Thyroid gland (tissue), 4 donors: ENCODE measurements at regions not wholly inside any gene's neighbourhood (a gene's known extent, or its start where the extent isn't known, plus 50 kb on each side); places are given as distances from the start of the nearest gene placed in this dataset.

Source experiments
- DNase-seq, 2 donors: peaks; one replicate each; pipeline ENCODE4 v3.0.0-alpha.2; 2019
- H3K27ac ChIP-seq, 3 donors: fragments of 200-600 bp; sonication (generic); 1 replicate in 2 of 3; 2 replicates in 1 of 3; pipeline ENCODE4 v1.5.1; 2016 to 2019; ENCODE audit warnings: mild to moderate bottlenecking in 1 of 3, moderate library complexity in 1 of 3
- H3K27me3 ChIP-seq: fragments of 200-600 bp; sonication (generic); one replicate; pipeline ENCODE4 v1.5.1; 2019
- H3K36me3 ChIP-seq, 2 donors: fragments of 200-600 bp; sonication (generic); one replicate each; pipeline ENCODE4 v1.5.1; 2016 to 2019
- H3K4me1 ChIP-seq, 2 donors: fragments of 200-600 bp; sonication (generic); one replicate each; pipeline ENCODE4 v1.5.1; 2017 to 2019
- H3K4me3 ChIP-seq, 3 donors: fragments of 200-600 bp; sonication (generic); replicated peaks in 1 of 3; 1 replicate in 2 of 3; 2 replicates in 1 of 3; pipeline ENCODE4 v1.5.1; 2016; ENCODE audit warnings: mild to moderate bottlenecking in 1 of 3
- H3K9me3 ChIP-seq: fragments of 200-600 bp; sonication (generic); one replicate; pipeline ENCODE4 v1.5.1; 2017
- POLR2A ChIP-seq, 2 donors: fragments of 450-650 bp; IDR thresholded peaks; one replicate each; pipeline ENCODE4 v1.6.1; 2017; ENCODE audit warnings: antibody characterized with exemption in 2 of 2, mild to moderate bottlenecking in 2 of 2, moderate library complexity in 1 of 2
- WGBS, 2 donors: methylation state at CpG; one replicate each; pipeline ENCODE4 v1.1.5; 2017; 5-methylcytosine and 5-hydroxymethylcytosine counted together
- intact Hi-C: fragments of 100-400 bp; cut with DNase I; formaldehyde crosslinking; loops from one replicate; pipeline ENCODE4 v1.15.1; 2023
- TF ChIP-seq, protein P1 (sequence below), 6 experiments: fragments of 200-600 bp in 3 of 6; fragments of 450-650 bp in 3 of 6; sonication (generic) in 3 of 6; IDR thresholded peaks; one replicate each; pipeline ENCODE4 v1.5.1; 2016 to 2019; ENCODE audit warnings: antibody characterized with exemption in 6 of 6, mild to moderate bottlenecking in 2 of 6, inconsistent platforms in 1 of 6, moderate library complexity in 1 of 6

DNA sequence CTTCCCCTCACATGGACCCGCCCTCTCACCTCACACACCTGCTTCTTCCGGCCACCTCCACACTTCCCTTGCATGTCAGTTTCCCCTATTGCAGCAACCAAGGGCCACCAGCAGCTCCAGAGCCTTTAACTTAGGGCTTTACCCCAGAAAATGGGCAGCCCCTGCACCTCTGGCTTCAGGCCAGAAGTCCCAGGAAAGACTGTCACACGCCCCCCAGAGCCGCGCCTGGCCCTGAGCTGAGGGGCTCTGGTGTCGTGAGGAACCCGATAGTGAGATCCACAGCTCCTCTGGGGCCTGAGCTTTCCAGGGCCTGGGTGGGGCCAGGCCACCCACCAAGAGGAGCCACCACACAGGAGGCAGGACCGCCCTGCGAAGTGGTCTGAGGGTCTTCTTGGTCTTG lies 182.4 kb downstream of the DLL1 start:
- DNase-seq, result no peak
- 85 to 90% methylated on average over 4 to 7 of the region's 9 CpGs for WGBS, 2 donors

DNA sequence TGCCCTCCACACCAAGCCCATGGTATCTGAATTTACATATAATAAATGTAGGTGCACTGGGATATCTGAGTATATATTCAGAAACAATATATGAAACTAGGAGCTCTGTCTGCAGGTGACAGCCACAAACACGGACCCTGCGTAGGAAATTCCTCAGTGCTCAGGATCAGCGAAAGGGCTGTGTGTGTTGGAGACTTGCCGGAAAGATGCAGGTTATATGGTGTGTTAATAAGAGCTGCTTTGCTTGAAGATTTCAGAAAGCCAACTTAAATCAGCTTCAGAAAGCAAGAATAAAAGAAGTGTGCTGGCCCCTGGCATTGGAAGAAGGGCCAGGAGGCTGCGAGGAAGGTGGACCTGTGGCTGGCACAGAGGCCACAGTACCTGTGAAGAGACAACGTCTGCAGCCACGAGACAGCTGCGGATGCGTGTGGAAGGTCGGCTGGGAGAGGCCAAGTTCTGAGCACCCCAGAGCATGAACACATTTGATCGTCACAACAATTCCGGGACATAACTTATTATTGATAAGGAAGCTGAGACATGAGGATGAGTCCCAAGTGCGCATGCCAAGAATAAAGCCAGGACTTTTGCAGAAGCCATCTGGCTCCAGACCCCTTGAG lies 183.2 kb downstream of the DLL1 start:
- H3K36me3 ChIP-seq, result no peaks in the 10 kb centered on the region
- no peak for DNase-seq
- H3K27ac ChIP-seq, result no peak overlapping the region
- intact Hi-C loops, result no loop called here
- H3K27me3 ChIP-seq, result no peaks in the 10 kb centered on the region
- H3K4me1 ChIP-seq, result no peaks in the 10 kb centered on the region
- no peak for TF ChIP-seq POLR2A (IDR thresholded peaks at IDR 0.05)
- TF ChIP-seq, protein P1, sequence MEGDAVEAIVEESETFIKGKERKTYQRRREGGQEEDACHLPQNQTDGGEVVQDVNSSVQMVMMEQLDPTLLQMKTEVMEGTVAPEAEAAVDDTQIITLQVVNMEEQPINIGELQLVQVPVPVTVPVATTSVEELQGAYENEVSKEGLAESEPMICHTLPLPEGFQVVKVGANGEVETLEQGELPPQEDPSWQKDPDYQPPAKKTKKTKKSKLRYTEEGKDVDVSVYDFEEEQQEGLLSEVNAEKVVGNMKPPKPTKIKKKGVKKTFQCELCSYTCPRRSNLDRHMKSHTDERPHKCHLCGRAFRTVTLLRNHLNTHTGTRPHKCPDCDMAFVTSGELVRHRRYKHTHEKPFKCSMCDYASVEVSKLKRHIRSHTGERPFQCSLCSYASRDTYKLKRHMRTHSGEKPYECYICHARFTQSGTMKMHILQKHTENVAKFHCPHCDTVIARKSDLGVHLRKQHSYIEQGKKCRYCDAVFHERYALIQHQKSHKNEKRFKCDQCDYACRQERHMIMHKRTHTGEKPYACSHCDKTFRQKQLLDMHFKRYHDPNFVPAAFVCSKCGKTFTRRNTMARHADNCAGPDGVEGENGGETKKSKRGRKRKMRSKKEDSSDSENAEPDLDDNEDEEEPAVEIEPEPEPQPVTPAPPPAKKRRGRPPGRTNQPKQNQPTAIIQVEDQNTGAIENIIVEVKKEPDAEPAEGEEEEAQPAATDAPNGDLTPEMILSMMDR (IDR thresholded peaks at IDR 0.05), result no peak
- H3K9me3 ChIP-seq, result no peaks in the 10 kb centered on the region
- H3K4me3 ChIP-seq, result no peak overlapping the region
- 87 to 88% methylated on average over 13 of the region's 13 CpGs for WGBS, 2 donors

More for the DNA sequence above, 182.4 kb downstream of the DLL1 start:
- Histone ChIP-seq H3K9me3 (no peaks in the 10 kb centered on the region), H3K27me3 (no peaks in the 10 kb centered on the region), H3K27ac (no peak overlapping the region), H3K4me3 (no peak overlapping the region), H3K4me1 (no peaks in the 10 kb centered on the region), H3K36me3 (no peaks in the 10 kb centered on the region)
- intact Hi-C loops, result no loop called here
- TF ChIP-seq POLR2A (IDR thresholded peaks at IDR 0.05), result no peak
- TF ChIP-seq, protein P1 (IDR thresholded peaks at IDR 0.05), result no peak

DNA sequence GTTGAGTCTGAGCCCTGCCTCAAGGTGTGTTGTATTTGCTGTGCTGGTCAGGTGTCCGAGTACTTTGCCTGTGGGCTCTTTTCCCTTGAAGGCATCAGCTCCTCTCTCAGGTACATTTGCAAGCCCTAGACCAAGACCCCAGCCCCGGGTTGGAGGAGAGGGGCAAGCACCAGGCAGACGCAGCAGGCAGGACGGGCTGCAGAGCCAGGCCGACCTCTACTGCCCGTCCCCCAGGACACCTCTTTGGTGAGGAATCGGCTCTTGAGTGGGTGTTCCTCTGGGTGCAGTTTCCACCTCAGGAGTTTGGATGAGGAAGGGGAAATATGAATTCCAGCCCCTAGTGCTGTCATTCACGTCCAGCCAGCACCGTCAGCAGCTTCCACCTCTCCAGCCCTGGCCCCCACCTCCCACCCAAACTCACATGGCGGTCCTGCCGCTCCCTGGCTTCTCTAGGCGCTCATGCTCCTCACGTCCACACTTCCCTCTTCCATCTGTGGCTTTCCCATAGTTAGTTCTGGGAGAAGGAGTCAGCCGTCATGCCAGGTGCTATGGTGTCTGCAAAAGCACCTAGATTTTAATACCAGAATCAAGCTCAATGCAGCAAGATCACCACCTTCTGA lies 183.9 kb downstream of the DLL1 start:
- no peak overlapping the region for H3K4me3 ChIP-seq
- DNase-seq, result no peak
- no peaks in the 10 kb centered on the region for H3K9me3 ChIP-seq
- H3K4me1 ChIP-seq, result no peaks in the 10 kb centered on the region
- no peak for TF ChIP-seq POLR2A (IDR thresholded peaks at IDR 0.05)
- TF ChIP-seq, protein P1 (IDR thresholded peaks at IDR 0.05), result no peak
- intact Hi-C loops, result no loop called here
- WGBS, 2 donors, result 77 to 82% methylated on average over 12 to 14 of the region's 14 CpGs
- no peaks in the 10 kb centered on the region for H3K36me3 ChIP-seq
- H3K27me3 ChIP-seq, result no peaks in the 10 kb centered on the region
- H3K27ac ChIP-seq, result no peak overlapping the region

DNA sequence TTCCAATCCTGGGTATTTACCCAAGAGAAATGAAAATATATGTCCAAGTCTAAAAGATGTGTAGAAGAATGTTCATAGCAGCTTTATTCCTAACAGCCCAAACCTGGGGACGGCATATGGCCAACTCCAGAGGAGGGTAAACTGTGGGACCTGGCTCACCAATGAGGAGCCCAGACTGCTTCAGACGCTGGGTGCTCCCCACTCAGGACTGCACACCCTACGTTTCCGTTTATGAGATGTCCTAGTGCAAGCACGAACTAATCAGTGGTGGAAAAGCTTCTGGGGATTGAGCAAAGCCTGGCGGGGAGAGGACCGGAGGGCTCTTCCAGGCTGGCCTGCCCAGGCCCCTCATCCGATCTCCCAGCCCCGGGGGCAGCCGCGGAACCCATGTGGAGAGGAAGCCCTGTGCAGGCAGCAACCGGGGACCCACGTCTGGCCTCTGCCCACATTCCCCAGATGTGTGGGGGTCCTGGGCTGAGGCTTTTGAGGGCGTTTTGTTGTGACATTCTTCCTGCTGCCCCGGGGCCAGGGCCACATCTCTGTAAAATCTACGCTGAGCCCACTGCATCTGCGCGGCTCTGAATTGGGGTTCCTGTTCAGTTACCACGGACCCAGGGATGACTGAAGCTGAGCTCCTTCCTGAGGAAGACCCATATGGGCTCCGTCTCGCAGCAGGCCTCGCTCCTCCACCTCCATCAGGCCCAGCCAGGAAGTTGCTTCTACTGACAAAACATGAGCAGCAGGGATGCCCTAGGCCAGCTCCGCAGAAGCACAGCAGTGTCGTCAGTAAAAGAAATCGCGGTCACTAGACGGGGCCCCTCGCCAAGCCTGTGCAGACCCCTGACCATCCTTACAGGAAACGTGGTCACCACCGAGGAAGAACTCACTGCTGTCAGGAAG lies 188.0 kb downstream of the DLL1 start:
- no peak overlapping the region for H3K27ac ChIP-seq
- no peaks in the 10 kb centered on the region for H3K27me3 ChIP-seq
- TF ChIP-seq, protein P1 (IDR thresholded peaks at IDR 0.05), result no peak
- no peak for TF ChIP-seq POLR2A (IDR thresholded peaks at IDR 0.05)
- WGBS, 2 donors, result 90 to 91% methylated on average over 19 to 30 of the region's 30 CpGs
- intact Hi-C loops, result no loop called here
- DNase-seq, result no peak
- H3K4me3 ChIP-seq, result no peak overlapping the region
- no peaks in the 10 kb centered on the region for H3K9me3 ChIP-seq
- no peaks in the 10 kb centered on the region for H3K4me1 ChIP-seq
- H3K36me3 ChIP-seq, result no peaks in the 10 kb centered on the region

DNA sequence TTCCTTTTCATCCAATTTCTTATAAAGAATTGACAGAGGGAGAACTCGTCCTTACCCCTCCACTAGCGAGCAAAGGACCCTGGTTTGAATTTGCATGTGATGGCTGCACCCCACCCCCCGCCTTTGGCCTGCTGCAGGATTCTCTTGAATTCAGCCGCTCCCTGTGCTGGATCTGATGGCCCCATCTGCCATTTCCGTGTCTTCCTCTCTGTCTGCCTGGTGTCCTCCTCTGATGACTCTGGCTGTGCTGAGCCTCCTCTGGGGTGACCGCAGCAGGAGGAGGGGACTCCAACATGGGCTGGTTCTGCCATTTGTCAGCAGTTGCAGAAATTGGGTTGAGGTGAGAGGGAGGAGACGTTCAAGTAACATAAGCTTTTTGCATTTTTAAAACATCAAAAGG lies 188.8 kb downstream of the DLL1 start:
- no peak overlapping the region for H3K4me3 ChIP-seq
- no peaks in the 10 kb centered on the region for H3K27me3 ChIP-seq
- TF ChIP-seq, protein P1 (IDR thresholded peaks at IDR 0.05), result no peak
- no peak for TF ChIP-seq POLR2A (IDR thresholded peaks at IDR 0.05)
- no peaks in the 10 kb centered on the region for H3K9me3 ChIP-seq
- no peak overlapping the region for H3K27ac ChIP-seq
- H3K4me1 ChIP-seq, result no peaks in the 10 kb centered on the region
- no peaks in the 10 kb centered on the region for H3K36me3 ChIP-seq
- DNase-seq, result no peak
- intact Hi-C loops, result no loop called here
- WGBS, 2 donors, result 77% methylated on average over 7 of the region's 7 CpGs
